ENCODE measurements at regions not wholly inside any gene's neighbourhood (a gene's known extent, or its start where the extent isn't known, plus 50 kb on each side); places are given as distances from the start of the nearest gene placed in this dataset.

GRCh38 chr2:219731173-219731572 lies 103.7 kb downstream of the SLC4A3 start:
- no peaks in the 10 kb centered on the region for H3K27me3 ChIP-seq (ENCODE audit: control insufficient read depth, insufficient read depth, low read length)
- no peaks in the 10 kb centered on the region for H3K4me1 ChIP-seq (ENCODE audit: control insufficient read depth, insufficient read depth, low read length)
- no peak overlapping the region for H3K4me3 ChIP-seq (ENCODE audit: low read depth, low read length)
- H3K9ac ChIP-seq (ENCODE audit: low read depth, low read length), result no peak overlapping the region
- no peaks in the 10 kb centered on the region for H3K9me3 ChIP-seq (ENCODE audit: control insufficient read depth, insufficient read depth, low read length)
- H3K36me3 ChIP-seq (ENCODE audit: control insufficient read depth, insufficient read depth, low read length), result no peaks in the 10 kb centered on the region

- H3K9ac ChIP-seq (ENCODE audit: low read depth, low read length), result no peak overlapping the region
- H3K4me1 ChIP-seq (ENCODE audit: control insufficient read depth, insufficient read depth, low read length), result no peaks in the 10 kb centered on the region
- no peaks in the 10 kb centered on the region for H3K27me3 ChIP-seq (ENCODE audit: control insufficient read depth, insufficient read depth, low read length)
- H3K36me3 ChIP-seq (ENCODE audit: control insufficient read depth, insufficient read depth, low read length), result no peaks in the 10 kb centered on the region
- H3K4me3 ChIP-seq (ENCODE audit: low read depth, low read length), result no peak overlapping the region
- no peaks in the 10 kb centered on the region for H3K9me3 ChIP-seq (ENCODE audit: control insufficient read depth, insufficient read depth, low read length)
Observed at GRCh38 chr2:219733106-219733505, 105.7 kb downstream of the SLC4A3 start.

GRCh38 chr2:219733746-219734145 lies 106.3 kb downstream of the SLC4A3 start:
- Histone ChIP-seq H3K27me3 (ENCODE audit: control insufficient read depth, insufficient read depth, low read length) (no peaks in the 10 kb centered on the region), H3K9me3 (ENCODE audit: control insufficient read depth, insufficient read depth, low read length) (no peaks in the 10 kb centered on the region), H3K9ac (ENCODE audit: low read depth, low read length) (no peak overlapping the region), H3K4me1 (ENCODE audit: control insufficient read depth, insufficient read depth, low read length) (no peaks in the 10 kb centered on the region), H3K4me3 (ENCODE audit: low read depth, low read length) (no peak overlapping the region), H3K36me3 (ENCODE audit: control insufficient read depth, insufficient read depth, low read length) (no peaks in the 10 kb centered on the region)

GRCh38 chr2:219736209-219736608 lies 108.8 kb downstream of the SLC4A3 start:
- Histone ChIP-seq H3K4me1 (ENCODE audit: control insufficient read depth, insufficient read depth, low read length) (no peaks in the 10 kb centered on the region), H3K9me3 (ENCODE audit: control insufficient read depth, insufficient read depth, low read length) (no peaks in the 10 kb centered on the region), H3K4me3 (ENCODE audit: low read depth, low read length) (no peak overlapping the region), H3K36me3 (ENCODE audit: control insufficient read depth, insufficient read depth, low read length) (no peaks in the 10 kb centered on the region), H3K27me3 (ENCODE audit: control insufficient read depth, insufficient read depth, low read length) (no peaks in the 10 kb centered on the region), H3K9ac (ENCODE audit: low read depth, low read length) (no peak overlapping the region)

- no peaks in the 10 kb centered on the region for H3K9me3 ChIP-seq (ENCODE audit: control insufficient read depth, insufficient read depth, low read length)
- H3K27me3 ChIP-seq (ENCODE audit: control insufficient read depth, insufficient read depth, low read length), result no peaks in the 10 kb centered on the region
- H3K36me3 ChIP-seq (ENCODE audit: control insufficient read depth, insufficient read depth, low read length), result no peaks in the 10 kb centered on the region
- no peak overlapping the region for H3K4me3 ChIP-seq (ENCODE audit: low read depth, low read length)
- H3K4me1 ChIP-seq (ENCODE audit: control insufficient read depth, insufficient read depth, low read length), result no peaks in the 10 kb centered on the region
- no peak overlapping the region for H3K9ac ChIP-seq (ENCODE audit: low read depth, low read length)
Observed at GRCh38 chr2:219737270-219737691, 109.9 kb downstream of the SLC4A3 start.

- Histone ChIP-seq H3K27me3 (ENCODE audit: control insufficient read depth, insufficient read depth, low read length) (no peaks in the 10 kb centered on the region), H3K4me1 (ENCODE audit: control insufficient read depth, insufficient read depth, low read length) (no peaks in the 10 kb centered on the region), H3K4me3 (ENCODE audit: low read depth, low read length) (no peak overlapping the region)
Observed at GRCh38 chr2:219739066-219739465, 111.6 kb downstream of the SLC4A3 start.

GRCh38 chr2:219739866-219740440 lies 112.5 kb downstream of the SLC4A3 start:
- H3K4me1 ChIP-seq (ENCODE audit: control insufficient read depth, insufficient read depth, low read length), result no peaks in the 10 kb centered on the region
- no peak overlapping the region for H3K4me3 ChIP-seq (ENCODE audit: low read depth, low read length)
- H3K9ac ChIP-seq (ENCODE audit: low read depth, low read length), result no peak overlapping the region
- H3K9me3 ChIP-seq (ENCODE audit: control insufficient read depth, insufficient read depth, low read length), result no peaks in the 10 kb centered on the region
- H3K36me3 ChIP-seq (ENCODE audit: control insufficient read depth, insufficient read depth, low read length), result no peaks in the 10 kb centered on the region
- H3K27me3 ChIP-seq (ENCODE audit: control insufficient read depth, insufficient read depth, low read length), result no peaks in the 10 kb centered on the region

More at GRCh38 chr2:219739066-219739465, 111.6 kb downstream of the SLC4A3 start:
- Histone ChIP-seq H3K9me3 (ENCODE audit: control insufficient read depth, insufficient read depth, low read length) (no peaks in the 10 kb centered on the region), H3K9ac (ENCODE audit: low read depth, low read length) (no peak overlapping the region), H3K36me3 (ENCODE audit: control insufficient read depth, insufficient read depth, low read length) (no peaks in the 10 kb centered on the region)

- Histone ChIP-seq H3K4me1 (ENCODE audit: control insufficient read depth, insufficient read depth, low read length) (no peaks in the 10 kb centered on the region), H3K27me3 (ENCODE audit: control insufficient read depth, insufficient read depth, low read length) (no peaks in the 10 kb centered on the region), H3K9me3 (ENCODE audit: control insufficient read depth, insufficient read depth, low read length) (no peaks in the 10 kb centered on the region), H3K9ac (ENCODE audit: low read depth, low read length) (no peak overlapping the region), H3K4me3 (ENCODE audit: low read depth, low read length) (no peak overlapping the region), H3K36me3 (ENCODE audit: control insufficient read depth, insufficient read depth, low read length) (no peaks in the 10 kb centered on the region)
Observed at GRCh38 chr2:219743548-219743947, 116.1 kb downstream of the SLC4A3 start.

GRCh38 chr2:219744066-219744465 lies 116.6 kb downstream of the SLC4A3 start:
- Histone ChIP-seq H3K9me3 (ENCODE audit: control insufficient read depth, insufficient read depth, low read length) (no peaks in the 10 kb centered on the region), H3K4me1 (ENCODE audit: control insufficient read depth, insufficient read depth, low read length) (no peaks in the 10 kb centered on the region), H3K27me3 (ENCODE audit: control insufficient read depth, insufficient read depth, low read length) (no peaks in the 10 kb centered on the region), H3K4me3 (ENCODE audit: low read depth, low read length) (no peak overlapping the region), H3K36me3 (ENCODE audit: control insufficient read depth, insufficient read depth, low read length) (no peaks in the 10 kb centered on the region), H3K9ac (ENCODE audit: low read depth, low read length) (no peak overlapping the region)

GRCh38 chr2:219744600-219744999 lies 117.2 kb downstream of the SLC4A3 start:
- Histone ChIP-seq H3K9me3 (ENCODE audit: control insufficient read depth, insufficient read depth, low read length) (no peaks in the 10 kb centered on the region), H3K27me3 (ENCODE audit: control insufficient read depth, insufficient read depth, low read length) (no peaks in the 10 kb centered on the region), H3K36me3 (ENCODE audit: control insufficient read depth, insufficient read depth, low read length) (no peaks in the 10 kb centered on the region), H3K9ac (ENCODE audit: low read depth, low read length) (no peak overlapping the region), H3K4me1 (ENCODE audit: control insufficient read depth, insufficient read depth, low read length) (no peaks in the 10 kb centered on the region), H3K4me3 (ENCODE audit: low read depth, low read length) (no peak overlapping the region)

GRCh38 chr2:219747637-219748036 lies 120.2 kb downstream of the SLC4A3 start:
- H3K9ac ChIP-seq (ENCODE audit: low read depth, low read length), result no peak overlapping the region
- H3K4me1 ChIP-seq (ENCODE audit: control insufficient read depth, insufficient read depth, low read length), result no peaks in the 10 kb centered on the region

GRCh38 chr2:219748671-219749570 lies 121.5 kb downstream of the SLC4A3 start:
- H3K27me3 ChIP-seq (ENCODE audit: control insufficient read depth, insufficient read depth, low read length), result no peaks in the 10 kb centered on the region
- no peaks in the 10 kb centered on the region for H3K9me3 ChIP-seq (ENCODE audit: control insufficient read depth, insufficient read depth, low read length)
- H3K9ac ChIP-seq (ENCODE audit: low read depth, low read length), result no peak overlapping the region
- no peaks in the 10 kb centered on the region for H3K36me3 ChIP-seq (ENCODE audit: control insufficient read depth, insufficient read depth, low read length)
- no peak overlapping the region for H3K4me3 ChIP-seq (ENCODE audit: low read depth, low read length)
- H3K4me1 ChIP-seq (ENCODE audit: control insufficient read depth, insufficient read depth, low read length), result no peaks in the 10 kb centered on the region

More at GRCh38 chr2:219747637-219748036, 120.2 kb downstream of the SLC4A3 start:
- Histone ChIP-seq H3K36me3 (ENCODE audit: control insufficient read depth, insufficient read depth, low read length) (no peaks in the 10 kb centered on the region), H3K27me3 (ENCODE audit: control insufficient read depth, insufficient read depth, low read length) (no peaks in the 10 kb centered on the region), H3K9me3 (ENCODE audit: control insufficient read depth, insufficient read depth, low read length) (no peaks in the 10 kb centered on the region), H3K4me3 (ENCODE audit: low read depth, low read length) (no peak overlapping the region)
